Astrocyte (in vitro differentiated cells and primary cell): ENCODE measurements at regions not wholly inside any gene's neighbourhood (a gene's known extent, or its start where the extent isn't known, plus 50 kb on each side); places are given as distances from the start of the nearest gene placed in this dataset.

ENCODE experiments used
- DNase-seq: peaks from one replicate; pipeline ENCODE4 v3.0.0-alpha.2; 2010; ENCODE audit warnings: low read depth
- FAIRE-seq: peaks from 2 replicates; lab custom pipeline; 2011; peaks lifted over from hg19 to GRCh38; lab: Jason Lieb, UNC
- H2AFZ ChIP-seq: 2 replicates; pipeline ENCODE4 v1.6.0; 2012; ENCODE audit warnings: low read depth, low read length, inconsistent platforms
- H3K27ac ChIP-seq: 2 replicates; pipeline ENCODE4 v1.5.1; 2011; ENCODE audit warnings: low read depth, low read length, inconsistent platforms
- H3K27me3 ChIP-seq: 2 replicates; pipeline ENCODE4 v1.6.0; 2011; ENCODE audit warnings: low read length, inconsistent platforms; ENCODE audit not compliant: insufficient read depth
- H3K36me3 ChIP-seq: 2 replicates; pipeline ENCODE4 v1.5.1; 2011; ENCODE audit warnings: low read length, inconsistent platforms; ENCODE audit not compliant: insufficient read depth
- H3K4me1 ChIP-seq: 2 replicates; pipeline ENCODE4 v1.5.1; 2011; ENCODE audit warnings: low read length, inconsistent platforms; ENCODE audit not compliant: insufficient read depth
- H3K4me2 ChIP-seq: 2 replicates; pipeline ENCODE4 v1.6.0; 2012; ENCODE audit warnings: low read length, inconsistent platforms
- H3K4me3 ChIP-seq: 2 replicates; pipeline ENCODE4 v1.5.1; 2011; ENCODE audit warnings: low read depth, mild to moderate bottlenecking, low read length, inconsistent platforms; ENCODE audit not compliant: insufficient read depth
- H3K79me2 ChIP-seq: 2 replicates; pipeline ENCODE4 v1.6.0; 2012; ENCODE audit warnings: mild to moderate bottlenecking, low read length, inconsistent platforms; ENCODE audit not compliant: insufficient read depth
- H3K9ac ChIP-seq: 2 replicates; pipeline ENCODE4 v1.6.0; 2012; ENCODE audit warnings: mild to moderate bottlenecking, low read length, inconsistent platforms
- H3K9me3 ChIP-seq: 2 replicates; pipeline ENCODE4 v1.5.1; 2012; ENCODE audit warnings: low read depth, mild to moderate bottlenecking, low read length, inconsistent platforms; ENCODE audit not compliant: insufficient read depth
- H4K20me1 ChIP-seq: 2 replicates; pipeline ENCODE4 v1.6.0; 2012; ENCODE audit warnings: low read length, inconsistent platforms; ENCODE audit not compliant: insufficient read depth
- H3K27ac Mint-ChIP-seq: one replicate; pipeline ENCODE4 v1.8.0; 2021; ENCODE audit warnings: mild to moderate bottlenecking, mixed read lengths; ENCODE audit not compliant: unreplicated experiment
- H3K27me3 Mint-ChIP-seq: one replicate; pipeline ENCODE4 v1.8.0; 2021; ENCODE audit warnings: low read depth, mixed read lengths; ENCODE audit not compliant: unreplicated experiment
- H3K36me3 Mint-ChIP-seq: one replicate; pipeline ENCODE4 v1.8.0; 2021; ENCODE audit warnings: low read depth, mixed read lengths; ENCODE audit not compliant: unreplicated experiment
- H3K4me1 Mint-ChIP-seq: one replicate; pipeline ENCODE4 v1.8.0; 2021; ENCODE audit warnings: low read depth, mixed read lengths; ENCODE audit not compliant: unreplicated experiment
- H3K4me3 Mint-ChIP-seq: one replicate; pipeline ENCODE4 v1.8.0; 2021; ENCODE audit warnings: mild to moderate bottlenecking, moderate library complexity, mixed read lengths; ENCODE audit not compliant: unreplicated experiment
- H3K9me3 Mint-ChIP-seq: one replicate; pipeline ENCODE4 v1.8.0; 2021; ENCODE audit warnings: mild to moderate bottlenecking, mixed read lengths; ENCODE audit not compliant: unreplicated experiment
- CTCF ChIP-seq: IDR thresholded peaks from 2 replicates; pipeline ENCODE4 v1.5.1; 2011; ENCODE audit warnings: low read depth, mild to moderate bottlenecking, inconsistent platforms, low read length, moderate library complexity; ENCODE audit not compliant: insufficient read depth
- EZH2 ChIP-seq: IDR thresholded peaks from 2 replicates; pipeline ENCODE4 v1.6.1; 2012; ENCODE audit warnings: mild to moderate bottlenecking, low read length, inconsistent platforms; ENCODE audit not compliant: insufficient read depth

GRCh38 chr4:138095378-138095777 lies 146.8 kb downstream of the SLC7A11 start:
- no peaks in the 10 kb centered on the region for H3K9me3 Mint-ChIP-seq
- TF ChIP-seq CTCF = no peak
- TF ChIP-seq EZH2 = no peak
- no peak overlapping the region for H3K27ac ChIP-seq
- no peak overlapping the region for H3K9ac ChIP-seq
- no peaks in the 10 kb centered on the region for H3K27me3 ChIP-seq
- DNase-seq (no peak), FAIRE-seq (no peak)
- H3K4me1 ChIP-seq = no peaks in the 10 kb centered on the region
- no peaks in the 10 kb centered on the region for H3K27me3 Mint-ChIP-seq
- no peaks in the 10 kb centered on the region for H3K36me3 ChIP-seq
- no peaks in the 10 kb centered on the region for H3K9me3 ChIP-seq
- no peak overlapping the region for H3K27ac Mint-ChIP-seq
- no peaks in the 10 kb centered on the region for H3K36me3 Mint-ChIP-seq
- no peaks in the 10 kb centered on the region for H3K79me2 ChIP-seq
- no peak overlapping the region for H3K4me2 ChIP-seq
- H3K4me1 Mint-ChIP-seq = peaks cover 2% of the 10 kb centered on the region
- H4K20me1 ChIP-seq = no peaks in the 10 kb centered on the region
- no peak overlapping the region for H3K4me3 ChIP-seq
- no peak overlapping the region for H3K4me3 Mint-ChIP-seq
- no peak overlapping the region for H2AFZ ChIP-seq

- FAIRE-seq (no peak), DNase-seq (no peak)
- no peaks in the 10 kb centered on the region for H4K20me1 ChIP-seq
- H3K4me3 ChIP-seq = no peak overlapping the region
- H3K79me2 ChIP-seq = no peaks in the 10 kb centered on the region
- H3K36me3 Mint-ChIP-seq = no peaks in the 10 kb centered on the region
- no peak overlapping the region for H3K27ac Mint-ChIP-seq
- no peaks in the 10 kb centered on the region for H3K4me1 Mint-ChIP-seq
- TF ChIP-seq CTCF = no peak
- TF ChIP-seq EZH2 = no peak
- H3K27me3 ChIP-seq = no peaks in the 10 kb centered on the region
- H3K27me3 Mint-ChIP-seq = no peaks in the 10 kb centered on the region
- H3K9me3 ChIP-seq = no peaks in the 10 kb centered on the region
- H3K4me2 ChIP-seq = no peak overlapping the region
- no peak overlapping the region for H2AFZ ChIP-seq
- H3K9me3 Mint-ChIP-seq = no peaks in the 10 kb centered on the region
- no peaks in the 10 kb centered on the region for H3K36me3 ChIP-seq
- no peak overlapping the region for H3K9ac ChIP-seq
- no peak overlapping the region for H3K27ac ChIP-seq
- no peak overlapping the region for H3K4me3 Mint-ChIP-seq
- no peaks in the 10 kb centered on the region for H3K4me1 ChIP-seq
Measured at GRCh38 chr4:138092060-138092459, 150.1 kb downstream of the SLC7A11 start.

- Histone ChIP-seq H3K36me3 (no peaks in the 10 kb centered on the region), H3K4me2 (peak overlapping the region; percentile 90), H3K4me3 (no peak overlapping the region), H4K20me1 (no peaks in the 10 kb centered on the region), H3K4me1 (no peaks in the 10 kb centered on the region), H3K9ac (peak overlapping the region; percentile 62), H3K9me3 (no peaks in the 10 kb centered on the region), H3K27ac (no peak overlapping the region), H3K27me3 (no peaks in the 10 kb centered on the region), H3K79me2 (no peaks in the 10 kb centered on the region), H2AFZ (no peak overlapping the region)
- TF ChIP-seq EZH2 (no peak), CTCF (no peak)
- FAIRE-seq = no peak
- no peaks in the 10 kb centered on the region for H3K27me3 Mint-ChIP-seq
- no peak for DNase-seq
- no peaks in the 10 kb centered on the region for H3K36me3 Mint-ChIP-seq
- no peak overlapping the region for H3K4me3 Mint-ChIP-seq
- no peak overlapping the region for H3K27ac Mint-ChIP-seq
- no peaks in the 10 kb centered on the region for H3K4me1 Mint-ChIP-seq
- H3K9me3 Mint-ChIP-seq = no peaks in the 10 kb centered on the region
Measured at GRCh38 chr4:138090918-138091676, 151.1 kb downstream of the SLC7A11 start.
